ENCODE measurements at regions not wholly inside any gene's neighbourhood (a gene's known extent, or its start where the extent isn't known, plus 50 kb on each side); places are given as distances from the start of the nearest gene placed in this dataset.

DNA sequence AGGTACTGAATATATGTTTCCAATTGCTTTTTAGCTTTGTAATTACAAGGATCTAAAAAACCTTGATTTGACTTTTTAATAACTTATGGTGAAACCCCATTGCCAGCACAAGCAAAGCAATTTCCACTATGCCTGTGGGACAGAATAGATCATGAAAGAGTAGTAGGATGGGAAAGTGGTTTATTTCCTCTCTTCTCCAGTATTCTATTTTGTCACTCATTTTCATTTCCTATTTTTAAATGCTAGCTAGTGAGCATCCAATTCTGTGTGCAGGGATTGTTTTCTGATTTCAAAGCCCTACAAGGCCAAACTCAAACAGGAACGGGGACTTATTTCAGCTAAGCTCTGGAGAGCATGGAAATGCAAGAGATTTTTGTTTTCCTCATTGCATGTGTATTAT is 132.0 kb upstream of the TGFBR2 start:
- TF ChIP-seq, protein P1, sequence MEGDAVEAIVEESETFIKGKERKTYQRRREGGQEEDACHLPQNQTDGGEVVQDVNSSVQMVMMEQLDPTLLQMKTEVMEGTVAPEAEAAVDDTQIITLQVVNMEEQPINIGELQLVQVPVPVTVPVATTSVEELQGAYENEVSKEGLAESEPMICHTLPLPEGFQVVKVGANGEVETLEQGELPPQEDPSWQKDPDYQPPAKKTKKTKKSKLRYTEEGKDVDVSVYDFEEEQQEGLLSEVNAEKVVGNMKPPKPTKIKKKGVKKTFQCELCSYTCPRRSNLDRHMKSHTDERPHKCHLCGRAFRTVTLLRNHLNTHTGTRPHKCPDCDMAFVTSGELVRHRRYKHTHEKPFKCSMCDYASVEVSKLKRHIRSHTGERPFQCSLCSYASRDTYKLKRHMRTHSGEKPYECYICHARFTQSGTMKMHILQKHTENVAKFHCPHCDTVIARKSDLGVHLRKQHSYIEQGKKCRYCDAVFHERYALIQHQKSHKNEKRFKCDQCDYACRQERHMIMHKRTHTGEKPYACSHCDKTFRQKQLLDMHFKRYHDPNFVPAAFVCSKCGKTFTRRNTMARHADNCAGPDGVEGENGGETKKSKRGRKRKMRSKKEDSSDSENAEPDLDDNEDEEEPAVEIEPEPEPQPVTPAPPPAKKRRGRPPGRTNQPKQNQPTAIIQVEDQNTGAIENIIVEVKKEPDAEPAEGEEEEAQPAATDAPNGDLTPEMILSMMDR (IDR thresholded peaks at IDR 0.05): no peak
- TF ChIP-seq POLR2A (IDR thresholded peaks at IDR 0.05): no peak
